ENCODE measurements at regions not wholly inside any gene's neighbourhood (a gene's known extent, or its start where the extent isn't known, plus 50 kb on each side); places are given as distances from the start of the nearest gene placed in this dataset.

- Histone ChIP-seq H3K27me3 (ENCODE audit: control insufficient read depth in 4 of 4, insufficient read depth in 4 of 4, low read length in 3 of 4) (no peaks in the 10 kb centered on the region), H3K4me3 (ENCODE audit: low read depth in 1 of 3, low read length in 3 of 3) (no peak overlapping the region), H3K9ac (ENCODE audit: low read depth in 1 of 2, low read length in 2 of 2) (no peak overlapping the region), H3K27ac (ENCODE audit: low read depth in 1 of 2, low read length in 2 of 2) (no peak overlapping the region), H3K9me3 (ENCODE audit: control insufficient read depth in 4 of 4, low read length in 3 of 4) (no peaks in the 10 kb centered on the region), H3K4me1 (ENCODE audit: control insufficient read depth in 4 of 4, insufficient read depth in 4 of 4, low read length in 3 of 4) (peaks cover 2 to 12% (median 4%) of the 10 kb centered on the region in 4 donors), H3K36me3 (ENCODE audit: control insufficient read depth in 4 of 4, insufficient read depth in 3 of 4, low read depth in 1 of 4, low read length in 3 of 4) (no peaks in the 10 kb centered on the region)
- 95% methylated on average over 5 of the region's 5 CpGs for WGBS
- no peak for TF ChIP-seq RAD21 (IDR thresholded peaks at IDR 0.05)
- no peak for TF ChIP-seq SP1 (IDR thresholded peaks at IDR 0.05)
- TF ChIP-seq CTCF (IDR thresholded peaks at IDR 0.05; ENCODE audit: low read depth, low read length, missing input control), result no peak
- TF ChIP-seq REST (IDR thresholded peaks at IDR 0.05), result no peak
- no peak for TF ChIP-seq GABPA (IDR thresholded peaks at IDR 0.05 in 1 of 2, conservative IDR thresholded peaks at IDR 0.05 in 1 of 2)
- TF ChIP-seq RXRA (IDR thresholded peaks at IDR 0.05), result no peak
- TF ChIP-seq ATF3 (IDR thresholded peaks at IDR 0.05), result no peak
- TF ChIP-seq MAX (IDR thresholded peaks at IDR 0.05), result no peak
- TF ChIP-seq FOXA1 (IDR thresholded peaks at IDR 0.05), result no peak
- TF ChIP-seq YY1 (IDR thresholded peaks at IDR 0.05), result no peak
- TF ChIP-seq HNF4G (IDR thresholded peaks at IDR 0.05), result no peak
- no peak for TF ChIP-seq NR2F2 (IDR thresholded peaks at IDR 0.05)
- TF ChIP-seq EGR1 (IDR thresholded peaks at IDR 0.05; ENCODE audit: low read depth in 2 of 2), result no peak
- TF ChIP-seq HNF4A (conservative IDR thresholded peaks at IDR 0.05), result no peak
- no peak for TF ChIP-seq JUND (IDR thresholded peaks at IDR 0.05)
- no peak for TF ChIP-seq TAF1 (conservative IDR thresholded peaks at IDR 0.05)
- no peak for TF ChIP-seq FOXA2 (IDR thresholded peaks at IDR 0.05)
- no peak for TF ChIP-seq ZBTB33 (IDR thresholded peaks at IDR 0.05)
- no peak for DNase-seq (ENCODE audit: low spot score)
Measured at GRCh38 chr14:61106271-61106958, 125.4 kb downstream of the SLC38A6 start.

Measured in liver (tissue), 8 donors.